ENCODE measurements at regions not wholly inside any gene's neighbourhood (a gene's known extent, or its start where the extent isn't known, plus 50 kb on each side); places are given as distances from the start of the nearest gene placed in this dataset.

DNA sequence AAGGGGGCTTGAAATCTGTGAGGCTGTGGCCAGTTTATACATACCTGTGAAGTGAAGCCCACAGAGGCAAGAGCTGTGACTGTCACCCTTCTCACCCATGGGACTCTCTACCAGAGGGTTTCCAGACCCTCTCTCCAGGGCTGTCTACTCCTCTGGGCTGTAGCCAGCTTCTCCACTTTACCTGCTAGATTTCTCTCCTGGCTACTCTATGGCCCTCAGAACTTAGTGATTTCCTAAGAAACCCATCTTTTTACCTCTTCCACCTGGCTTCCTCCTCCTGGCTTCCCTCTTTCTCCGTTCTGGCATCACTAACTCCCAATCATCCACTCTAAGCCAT lies 78.0 kb downstream of the SEC61B start:
- no peaks in the 10 kb centered on the region for H3K79me2 ChIP-seq (ENCODE audit: insufficient read depth)
- H3K27ac ChIP-seq, result no peak overlapping the region
- H3K4me3 ChIP-seq, result no peak overlapping the region
- no peaks in the 10 kb centered on the region for H3K9me2 ChIP-seq (ENCODE audit: insufficient read depth)
- H3K9me3 ChIP-seq (ENCODE audit: low read depth), result no peaks in the 10 kb centered on the region
- TF ChIP-seq EZH2phosphoT487 (IDR thresholded peaks at IDR 0.05; ENCODE audit: insufficient read depth, low read depth), result no peak
- no peak for TF ChIP-seq EZH2 (IDR thresholded peaks at IDR 0.05; ENCODE audit: insufficient read depth, poor library complexity, severe bottlenecking)
- H3K27me3 ChIP-seq (replicated peaks; ENCODE audit: insufficient read depth), result no peaks in the 10 kb centered on the region
- no peak for DNase-seq
- H3K9ac ChIP-seq, result no peak overlapping the region
- H2AFZ ChIP-seq, result no peak overlapping the region
- H3K4me2 ChIP-seq (ENCODE audit: unreplicated experiment), result no peak overlapping the region
- 0% methylated on average over 1 of the region's 1 CpG for WGBS, 2 experiments (ENCODE audit: low coverage in 1 of 2, low lambda C conversion rate in 2 of 2, missing lambda C conversion rate in 2 of 2)
- peaks cover 6% of the 10 kb centered on the region; the same call in 1 of the 2 replicates for H3K4me1 ChIP-seq (ENCODE audit: insufficient read depth)
- in situ Hi-C loops (cut with MboI), result no loop called here
- no peaks in the 10 kb centered on the region for H3K36me3 ChIP-seq (ENCODE audit: low read depth)
- no peaks in the 10 kb centered on the region for H4K20me1 ChIP-seq (ENCODE audit: insufficient read depth)
- peaks cover 25% of the 10 kb centered on the region; the same call in 1 of the 2 replicates for H3F3A ChIP-seq (ENCODE audit: insufficient read depth)

DNA sequence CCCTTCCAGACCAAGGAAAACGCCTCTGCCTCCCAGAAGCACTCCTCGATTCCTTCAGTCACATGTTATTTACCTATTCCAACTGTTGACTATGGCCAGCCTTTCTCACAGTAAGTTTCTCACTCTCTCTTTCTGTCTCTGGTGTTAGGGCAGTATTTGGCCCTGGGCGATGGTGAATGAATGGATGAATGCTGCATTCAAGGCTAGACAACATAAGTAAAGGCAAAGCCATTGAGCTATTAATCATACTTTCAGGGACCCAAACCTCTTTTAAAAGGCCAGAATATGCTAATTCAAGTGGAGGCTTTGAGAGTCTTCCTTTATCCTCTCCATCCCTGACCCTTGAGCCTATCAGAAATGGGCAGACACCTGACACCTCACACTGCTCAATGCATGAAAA lies 78.5 kb downstream of the SEC61B start:
- Histone ChIP-seq H3K4me3 (no peak overlapping the region), H3F3A (ENCODE audit: insufficient read depth) (peaks cover 25% of the 10 kb centered on the region; the same call in 1 of the 2 replicates), H3K4me2 (ENCODE audit: unreplicated experiment) (no peak overlapping the region), H3K27me3 (replicated peaks; ENCODE audit: insufficient read depth) (no peaks in the 10 kb centered on the region), H3K36me3 (ENCODE audit: low read depth) (no peaks in the 10 kb centered on the region), H2AFZ (no peak overlapping the region), H3K9me3 (ENCODE audit: low read depth) (no peaks in the 10 kb centered on the region), H4K20me1 (ENCODE audit: insufficient read depth) (no peaks in the 10 kb centered on the region), H3K9me2 (ENCODE audit: insufficient read depth) (no peaks in the 10 kb centered on the region), H3K9ac (no peak overlapping the region), H3K4me1 (ENCODE audit: insufficient read depth) (peaks cover 6% of the 10 kb centered on the region; the same call in 1 of the 2 replicates), H3K27ac (no peak overlapping the region), H3K79me2 (ENCODE audit: insufficient read depth) (no peaks in the 10 kb centered on the region)
- 85 to 91% methylated on average over 3 of the region's 3 CpGs for whole genome bisulfite sequencing, 2 experiments (ENCODE audit: low coverage in 1 of 2, low lambda C conversion rate in 2 of 2, missing lambda C conversion rate in 2 of 2)
- in situ Hi-C loops (cut with MboI), result no loop called here
- no peak for TF ChIP-seq EZH2phosphoT487 (IDR thresholded peaks at IDR 0.05; ENCODE audit: insufficient read depth, low read depth)
- TF ChIP-seq EZH2 (IDR thresholded peaks at IDR 0.05; ENCODE audit: insufficient read depth, poor library complexity, severe bottlenecking), result no peak
- DNase-seq, result no peak

DNA sequence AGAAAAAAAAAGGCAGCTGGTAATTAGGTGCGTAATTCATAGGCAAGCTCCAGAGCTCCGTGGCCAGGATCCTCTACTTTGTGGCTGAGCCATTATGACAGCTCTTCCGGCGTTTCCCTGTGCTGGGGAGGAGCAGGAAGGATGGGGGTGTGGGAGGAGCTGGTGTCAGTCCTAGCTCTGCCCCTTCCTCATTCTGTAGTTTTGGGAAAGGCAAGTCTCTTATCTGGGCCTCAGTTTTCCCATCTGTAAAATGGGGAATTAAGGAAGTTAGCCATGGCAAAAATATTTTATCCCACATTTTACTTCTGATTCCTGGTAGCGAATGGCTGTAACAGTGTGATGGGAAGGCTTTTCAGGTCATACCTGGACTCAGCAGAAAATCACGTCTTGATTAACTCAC lies 81.1 kb downstream of the SEC61B start:
- in situ Hi-C loops (cut with MboI), result no loop called here
- TF ChIP-seq EZH2phosphoT487 (IDR thresholded peaks at IDR 0.05; ENCODE audit: insufficient read depth, low read depth) (no peak), EZH2 (IDR thresholded peaks at IDR 0.05; ENCODE audit: insufficient read depth, poor library complexity, severe bottlenecking) (no peak)

DNA sequence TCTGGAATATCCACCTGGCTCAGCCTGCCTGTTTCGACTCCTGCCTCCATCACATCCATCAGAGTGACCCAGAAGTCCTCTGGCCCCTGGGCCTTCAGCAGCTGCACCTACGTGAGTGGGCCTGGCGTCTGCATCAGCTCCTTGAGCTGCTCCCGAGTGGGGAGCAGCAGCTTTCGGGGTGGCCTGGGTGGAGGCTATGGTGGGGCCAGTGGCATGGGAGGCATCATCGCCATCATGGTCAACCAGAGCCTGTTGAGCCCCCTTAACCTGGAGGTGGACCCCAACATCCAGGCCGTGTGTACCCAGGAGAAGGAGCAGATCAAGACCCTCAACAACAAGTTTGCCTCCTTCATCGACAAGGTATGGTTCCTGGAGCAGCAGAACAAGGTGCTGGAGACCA lies 83.0 kb downstream of the SEC61B start:
- Histone ChIP-seq H3K4me2 (ENCODE audit: unreplicated experiment) (no peak overlapping the region), H3K79me2 (ENCODE audit: insufficient read depth) (no peaks in the 10 kb centered on the region), H3K27me3 (replicated peaks; ENCODE audit: insufficient read depth) (no peaks in the 10 kb centered on the region), H3K4me3 (no peak overlapping the region), H3K4me1 (ENCODE audit: insufficient read depth) (no peaks in the 10 kb centered on the region), H3K27ac (no peak overlapping the region), H4K20me1 (ENCODE audit: insufficient read depth) (no peaks in the 10 kb centered on the region), H3K9ac (no peak overlapping the region), H3F3A (ENCODE audit: insufficient read depth) (no peaks in the 10 kb centered on the region), H3K9me2 (ENCODE audit: insufficient read depth) (no peaks in the 10 kb centered on the region), H2AFZ (no peak overlapping the region), H3K9me3 (ENCODE audit: low read depth) (no peaks in the 10 kb centered on the region), H3K36me3 (ENCODE audit: low read depth) (no peaks in the 10 kb centered on the region)
- no peak for DNase-seq
- 80 to 84% methylated on average over 8 of the region's 8 CpGs for WGBS, 2 experiments (ENCODE audit: low coverage in 1 of 2, low lambda C conversion rate in 2 of 2, missing lambda C conversion rate in 2 of 2)
- in situ Hi-C loops (cut with MboI), result no loop called here
- TF ChIP-seq EZH2 (IDR thresholded peaks at IDR 0.05; ENCODE audit: insufficient read depth, poor library complexity, severe bottlenecking) (no peak), EZH2phosphoT487 (IDR thresholded peaks at IDR 0.05; ENCODE audit: insufficient read depth, low read depth) (no peak)

More for the DNA sequence above, 81.1 kb downstream of the SEC61B start:
- Histone ChIP-seq H3K4me3 (no peak overlapping the region), H3K27ac (no peak overlapping the region), H3K4me1 (ENCODE audit: insufficient read depth) (peaks cover 6% of the 10 kb centered on the region; the same call in 1 of the 2 replicates), H3K9ac (no peak overlapping the region), H3K4me2 (ENCODE audit: unreplicated experiment) (no peak overlapping the region), H3K79me2 (ENCODE audit: insufficient read depth) (no peaks in the 10 kb centered on the region), H3K9me3 (ENCODE audit: low read depth) (no peaks in the 10 kb centered on the region), H2AFZ (no peak overlapping the region), H3K36me3 (ENCODE audit: low read depth) (no peaks in the 10 kb centered on the region), H3F3A (ENCODE audit: insufficient read depth) (peaks cover 10% of the 10 kb centered on the region; the same call in 1 of the 2 replicates), H3K27me3 (replicated peaks; ENCODE audit: insufficient read depth) (no peaks in the 10 kb centered on the region), H4K20me1 (ENCODE audit: insufficient read depth) (no peaks in the 10 kb centered on the region), H3K9me2 (ENCODE audit: insufficient read depth) (no peaks in the 10 kb centered on the region)
- no peak for DNase-seq
- WGBS, 2 experiments (ENCODE audit: low coverage in 1 of 2, low lambda C conversion rate in 2 of 2, missing lambda C conversion rate in 2 of 2), result 68 to 72% methylated on average over 6 of the region's 6 CpGs
